Activated CD4-positive, alpha-beta memory T cell treated with anti-CD3 and anti-CD28 coated beads for 36 hours (primary cell): ENCODE measurements at regions not wholly inside any gene's neighbourhood (a gene's known extent, or its start where the extent isn't known, plus 50 kb on each side); places are given as distances from the start of the nearest gene placed in this dataset.

Experiments used
- CTCF ChIA-PET: fragments of 350-600 bp; sonication (Branson Sonifier 250); formaldehyde crosslinking; loops from one replicate; lab custom pipeline; 2021; ENCODE audit warnings: antibody characterized with exemption, inconsistent platforms; lab: Charles Lee
- POLR2A ChIA-PET: fragments of 350-600 bp; sonication (Branson Sonifier 250); formaldehyde crosslinking; loops from one replicate; lab custom pipeline; 2021; ENCODE audit warnings: antibody characterized with exemption; lab: Charles Lee
- DNase-seq: peaks from one replicate; pipeline ENCODE4 v3.0.0-alpha.2; 2020
- H3K27ac Mint-ChIP-seq: one replicate; pipeline ENCODE4 v1.8.0; 2021; ENCODE audit warnings: mixed read lengths
- H3K27me3 Mint-ChIP-seq: one replicate; pipeline ENCODE4 v1.8.0; 2021; ENCODE audit warnings: mixed read lengths
- H3K36me3 Mint-ChIP-seq: one replicate; pipeline ENCODE4 v1.8.0; 2021; ENCODE audit warnings: mixed read lengths
- H3K4me1 Mint-ChIP-seq: one replicate; pipeline ENCODE4 v1.8.0; 2021; ENCODE audit warnings: low read depth, mixed read lengths
- H3K4me3 Mint-ChIP-seq: one replicate; pipeline ENCODE4 v1.8.0; 2021; ENCODE audit warnings: mild to moderate bottlenecking, mixed read lengths
- H3K9me3 Mint-ChIP-seq: one replicate; pipeline ENCODE4 v1.8.0; 2021; ENCODE audit warnings: mixed read lengths
- intact Hi-C: fragments of 100-400 bp; cut with micrococcal nuclease; formaldehyde crosslinking; loops from one replicate; pipeline ENCODE4 v1.15.1; 2023

DNA sequence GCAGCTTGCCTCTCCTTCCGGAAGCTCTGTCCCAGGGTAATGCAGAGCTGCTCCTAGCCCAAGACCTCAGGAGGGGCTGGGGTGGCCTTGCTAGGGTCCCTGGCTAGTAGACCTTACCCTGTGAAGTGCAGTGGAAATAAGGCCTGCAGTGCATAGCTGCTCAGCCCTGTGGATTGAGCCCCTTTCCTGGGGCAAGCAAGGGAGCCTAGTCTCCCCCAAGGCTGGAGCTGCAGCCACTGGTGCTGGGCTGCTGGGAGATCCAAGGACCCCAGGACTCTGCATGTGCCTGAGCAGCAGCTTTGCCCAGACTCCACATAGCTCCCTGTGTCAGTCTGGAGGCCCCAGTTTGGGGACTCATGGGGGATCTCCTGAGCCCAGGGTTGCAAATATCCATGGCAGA is 57.9 kb downstream of the FANCF start:
- no peak for DNase-seq
- intact Hi-C loops = no loop called here
- ChIA-PET POLR2A (no interaction called here), CTCF (no interaction called here)
- Mint-ChIP-seq H3K9me3 (no peaks in the 10 kb centered on the region), H3K27me3 (peaks cover 17% of the 10 kb centered on the region), H3K4me1 (no peaks in the 10 kb centered on the region), H3K4me3 (no peak overlapping the region), H3K36me3 (no peaks in the 10 kb centered on the region), H3K27ac (no peak overlapping the region)

DNA sequence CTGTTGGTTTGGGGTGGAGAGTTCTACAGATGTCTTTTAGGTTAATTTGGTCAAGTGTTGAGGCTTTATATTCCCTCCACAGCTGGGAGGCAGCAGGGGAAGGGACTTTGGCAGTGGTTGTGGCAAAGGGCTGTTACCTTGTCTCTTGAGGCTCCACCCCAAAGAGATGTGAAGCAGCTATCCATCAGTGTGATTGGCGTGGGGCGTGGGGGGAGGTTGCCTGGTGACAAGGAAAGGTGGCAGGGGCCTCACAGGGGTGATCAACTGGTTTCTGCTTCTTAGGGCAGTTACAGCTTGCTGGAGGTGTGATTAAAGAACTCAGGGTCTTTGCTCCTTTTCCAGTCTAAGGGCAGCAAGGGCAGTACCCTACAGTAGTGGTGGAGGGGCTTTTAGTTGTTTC is 59.3 kb downstream of the FANCF start:
- no peak overlapping the region for H3K4me3 Mint-ChIP-seq
- no peak for DNase-seq
- POLR2A ChIA-PET = no interaction called here
- CTCF ChIA-PET = interaction anchor here (1.1 kb wide), 1 partner anchor 26 kb away, joined by 3 read pairs; no protein-coding TSS in a partner anchor
- no peaks in the 10 kb centered on the region for H3K4me1 Mint-ChIP-seq
- H3K27me3 Mint-ChIP-seq = peaks cover 13% of the 10 kb centered on the region
- H3K36me3 Mint-ChIP-seq = no peaks in the 10 kb centered on the region
- no peaks in the 10 kb centered on the region for H3K9me3 Mint-ChIP-seq
- no peak overlapping the region for H3K27ac Mint-ChIP-seq
- intact Hi-C loops = no loop called here

DNA sequence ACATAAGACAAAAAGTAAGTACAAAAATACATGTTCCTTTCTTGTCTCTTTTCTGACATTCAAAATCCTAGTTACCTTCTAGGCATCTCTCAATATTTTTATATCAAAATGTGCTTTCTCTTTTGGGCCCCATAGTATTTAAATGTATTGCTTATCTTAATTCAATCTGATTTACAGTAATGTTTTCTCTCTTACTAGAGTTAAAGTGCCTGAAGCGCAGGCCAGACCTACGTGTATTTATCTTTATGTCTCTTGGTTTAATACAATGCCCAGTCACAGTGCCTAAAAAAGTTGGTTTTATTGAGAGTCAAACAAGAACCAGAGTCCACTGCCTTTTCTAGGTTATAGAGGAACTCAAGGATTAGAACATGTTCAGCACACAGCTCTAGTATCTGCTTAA is 64.3 kb downstream of the FANCF start:
- Mint-ChIP-seq H3K9me3 (no peaks in the 10 kb centered on the region), H3K36me3 (no peaks in the 10 kb centered on the region), H3K27ac (no peak overlapping the region), H3K4me3 (no peak overlapping the region), H3K27me3 (peaks cover 6% of the 10 kb centered on the region), H3K4me1 (no peaks in the 10 kb centered on the region)
- ChIA-PET POLR2A (no interaction called here), CTCF (no interaction called here)
- DNase-seq = no peak
- intact Hi-C loops = no loop called here

DNA sequence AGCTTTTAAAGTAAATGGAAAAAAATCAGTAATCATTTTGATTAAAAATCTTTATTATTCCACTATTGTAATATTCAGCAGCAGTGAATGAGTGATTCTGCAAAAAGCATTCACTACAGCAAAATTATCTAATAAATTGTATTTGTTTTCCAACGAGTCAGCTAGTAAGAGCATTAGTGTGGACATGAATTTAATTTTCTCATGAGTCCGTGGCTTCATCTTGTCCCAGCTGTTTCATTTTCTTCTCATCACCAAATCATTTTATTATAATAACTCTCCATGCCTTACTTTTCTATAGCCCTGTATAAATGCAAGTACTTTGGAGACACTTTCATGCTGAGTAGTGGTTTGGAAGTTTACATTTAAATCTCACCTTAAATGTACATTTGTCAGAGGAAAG is 66.2 kb downstream of the FANCF start:
- H3K27me3 Mint-ChIP-seq = peaks cover 1% of the 10 kb centered on the region
- intact Hi-C loops = loop anchor here (10.0 kb wide), 1 partner anchor 225 kb away; the partner anchor contains the start of gene SLC17A6
- H3K4me3 Mint-ChIP-seq = no peak overlapping the region
- H3K4me1 Mint-ChIP-seq = no peaks in the 10 kb centered on the region
- H3K27ac Mint-ChIP-seq = no peak overlapping the region
- DNase-seq = no peak
- H3K9me3 Mint-ChIP-seq = no peaks in the 10 kb centered on the region
- H3K36me3 Mint-ChIP-seq = no peaks in the 10 kb centered on the region
- POLR2A ChIA-PET = no interaction called here
- CTCF ChIA-PET = interaction anchor here (0.6 kb wide), 1 partner anchor 10 kb away, joined by 3 read pairs; no protein-coding TSS in a partner anchor

DNA sequence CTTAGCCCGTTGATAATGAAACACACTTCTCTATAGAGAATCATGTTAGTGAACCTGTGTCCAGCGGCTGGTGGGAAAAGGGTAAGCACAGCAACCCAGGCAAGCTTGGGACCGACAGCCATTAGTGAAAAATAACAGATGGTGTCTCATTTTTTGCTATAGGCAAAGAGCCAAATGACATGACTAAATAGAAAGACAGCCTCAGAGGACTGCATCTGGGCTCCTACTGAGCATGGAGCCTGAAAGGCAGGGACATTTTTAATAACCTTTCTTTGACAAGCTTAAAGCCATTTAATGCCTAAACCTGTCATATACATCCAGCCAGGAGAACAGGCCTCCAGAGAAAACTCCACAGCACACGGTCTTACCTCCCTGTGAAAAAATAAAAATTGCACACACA is 67.0 kb downstream of the FANCF start:
- CTCF ChIA-PET = interaction anchor here (0.6 kb wide), 1 partner anchor 9 kb away, joined by 3 read pairs; no protein-coding TSS in a partner anchor
- H3K4me1 Mint-ChIP-seq = no peaks in the 10 kb centered on the region
- H3K27me3 Mint-ChIP-seq = peaks cover 2% of the 10 kb centered on the region

DNA sequence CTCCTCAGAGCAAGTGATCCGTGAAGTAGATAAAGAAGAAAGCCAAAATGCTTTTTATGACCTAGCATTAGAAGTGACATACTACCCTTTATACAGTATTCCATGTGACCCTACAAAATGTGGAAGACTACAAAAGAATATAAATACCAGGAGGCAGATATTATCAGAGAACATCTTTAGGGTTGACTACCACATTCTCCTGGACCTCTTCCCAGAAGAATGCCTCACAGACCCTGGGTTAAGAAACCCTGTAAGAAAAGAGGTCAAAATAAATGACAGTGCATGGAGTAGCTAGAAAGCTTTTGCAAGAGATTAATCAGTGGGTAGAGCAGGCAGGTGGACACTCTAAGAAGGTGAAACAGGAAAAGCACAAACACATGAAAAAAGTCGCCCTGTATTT is 69.2 kb downstream of the FANCF start:
- intact Hi-C loops = loop anchor here (10.0 kb wide), 1 partner anchor 222 kb away; the partner anchor contains the start of gene SLC17A6
- peaks cover 7% of the 10 kb centered on the region for H3K27me3 Mint-ChIP-seq
- H3K4me3 Mint-ChIP-seq = no peak overlapping the region
- H3K9me3 Mint-ChIP-seq = no peaks in the 10 kb centered on the region
- DNase-seq = no peak
- no peaks in the 10 kb centered on the region for H3K4me1 Mint-ChIP-seq
- CTCF ChIA-PET = no interaction called here
- H3K36me3 Mint-ChIP-seq = no peaks in the 10 kb centered on the region
- H3K27ac Mint-ChIP-seq = no peak overlapping the region
- POLR2A ChIA-PET = no interaction called here

More for the DNA sequence above, 67.0 kb downstream of the FANCF start:
- POLR2A ChIA-PET = no interaction called here
- no peak overlapping the region for H3K27ac Mint-ChIP-seq
- intact Hi-C loops = loop anchor here (10.0 kb wide), 1 partner anchor 224 kb away; the partner anchor contains the start of gene SLC17A6
- no peak for DNase-seq
- no peak overlapping the region for H3K4me3 Mint-ChIP-seq
- H3K9me3 Mint-ChIP-seq = no peaks in the 10 kb centered on the region
- no peaks in the 10 kb centered on the region for H3K36me3 Mint-ChIP-seq

DNA sequence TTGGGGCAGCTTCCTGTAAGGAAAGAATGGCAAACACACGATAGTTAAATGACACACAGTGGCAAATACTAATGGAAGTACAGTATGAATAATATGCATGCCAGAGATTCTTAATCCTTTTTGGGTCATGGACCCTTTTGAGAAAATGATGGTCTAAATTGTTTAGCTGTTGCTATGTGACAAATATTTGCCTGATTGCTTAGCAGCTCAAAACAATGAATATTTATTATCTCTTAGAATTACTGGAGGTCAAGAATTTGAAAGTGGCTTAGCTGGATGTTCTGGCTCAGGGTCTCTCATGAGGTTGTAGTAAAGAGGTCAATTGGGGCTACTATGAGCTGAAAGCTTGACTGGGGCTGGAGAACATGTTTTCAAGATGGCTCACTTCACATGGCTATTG is 69.7 kb downstream of the FANCF start:
- no peak overlapping the region for H3K27ac Mint-ChIP-seq
- ChIA-PET POLR2A (no interaction called here), CTCF (no interaction called here)
- H3K4me1 Mint-ChIP-seq = no peaks in the 10 kb centered on the region
- intact Hi-C loops = loop anchor here (10.0 kb wide), 1 partner anchor 221 kb away; the partner anchor contains the start of gene SLC17A6
- peaks cover 7% of the 10 kb centered on the region for H3K27me3 Mint-ChIP-seq
- no peaks in the 10 kb centered on the region for H3K9me3 Mint-ChIP-seq
- DNase-seq = no peak
- no peaks in the 10 kb centered on the region for H3K36me3 Mint-ChIP-seq
- H3K4me3 Mint-ChIP-seq = no peak overlapping the region

DNA sequence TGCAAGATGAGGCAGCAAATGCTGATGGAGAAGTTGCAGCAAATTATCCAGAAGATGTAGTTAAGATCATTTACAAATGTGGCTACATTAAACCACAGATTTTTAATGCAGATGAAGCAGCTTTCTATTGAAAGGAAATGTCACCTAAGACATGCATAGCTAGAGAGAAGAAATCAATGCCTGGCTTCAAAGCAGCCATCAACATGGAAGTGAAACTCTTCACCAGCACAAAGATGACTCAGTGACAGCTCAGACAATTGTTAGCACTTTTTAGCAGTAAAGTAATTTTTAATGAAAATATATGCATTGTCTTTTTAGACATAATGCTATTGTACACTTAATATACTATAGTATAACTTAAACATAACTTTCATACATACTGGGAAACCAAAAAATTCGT is 71.4 kb downstream of the FANCF start:
- no peaks in the 10 kb centered on the region for H3K9me3 Mint-ChIP-seq
- H3K27me3 Mint-ChIP-seq = peaks cover 7% of the 10 kb centered on the region
- no peak overlapping the region for H3K27ac Mint-ChIP-seq
- CTCF ChIA-PET = no interaction called here
- no peak for DNase-seq
- POLR2A ChIA-PET = no interaction called here
- no peaks in the 10 kb centered on the region for H3K36me3 Mint-ChIP-seq
- intact Hi-C loops = loop anchor here (10.0 kb wide), 1 partner anchor 219 kb away; the partner anchor contains the start of gene SLC17A6
- no peaks in the 10 kb centered on the region for H3K4me1 Mint-ChIP-seq
- H3K4me3 Mint-ChIP-seq = no peak overlapping the region

DNA sequence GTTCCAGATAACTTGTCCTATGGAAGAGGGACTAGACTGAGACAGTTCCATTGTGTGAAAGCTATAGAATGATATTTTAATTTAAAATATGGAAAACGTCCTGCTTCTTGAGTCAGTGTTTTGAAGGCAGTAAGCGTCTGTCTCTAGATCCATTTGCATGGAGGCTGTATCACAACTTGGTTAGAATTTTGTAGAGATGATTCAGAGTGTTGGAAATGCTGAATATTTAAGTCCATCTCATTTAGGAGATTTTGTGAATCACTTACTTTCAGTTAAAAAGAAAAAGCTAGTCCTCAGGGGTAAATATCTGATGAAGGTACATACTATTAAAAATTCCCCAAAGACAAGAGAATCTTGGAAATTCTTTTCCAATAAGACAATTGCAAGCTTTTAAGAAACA is 72.7 kb downstream of the FANCF start:
- no peaks in the 10 kb centered on the region for H3K9me3 Mint-ChIP-seq
- H3K27me3 Mint-ChIP-seq = peaks cover 7% of the 10 kb centered on the region
- no peak overlapping the region for H3K27ac Mint-ChIP-seq
- ChIA-PET CTCF (no interaction called here), POLR2A (no interaction called here)
- DNase-seq = no peak
- no peak overlapping the region for H3K4me3 Mint-ChIP-seq
- H3K4me1 Mint-ChIP-seq = no peaks in the 10 kb centered on the region
- intact Hi-C loops = loop anchor here (10.0 kb wide), 1 partner anchor 218 kb away; the partner anchor contains the start of gene SLC17A6
- H3K36me3 Mint-ChIP-seq = no peaks in the 10 kb centered on the region

DNA sequence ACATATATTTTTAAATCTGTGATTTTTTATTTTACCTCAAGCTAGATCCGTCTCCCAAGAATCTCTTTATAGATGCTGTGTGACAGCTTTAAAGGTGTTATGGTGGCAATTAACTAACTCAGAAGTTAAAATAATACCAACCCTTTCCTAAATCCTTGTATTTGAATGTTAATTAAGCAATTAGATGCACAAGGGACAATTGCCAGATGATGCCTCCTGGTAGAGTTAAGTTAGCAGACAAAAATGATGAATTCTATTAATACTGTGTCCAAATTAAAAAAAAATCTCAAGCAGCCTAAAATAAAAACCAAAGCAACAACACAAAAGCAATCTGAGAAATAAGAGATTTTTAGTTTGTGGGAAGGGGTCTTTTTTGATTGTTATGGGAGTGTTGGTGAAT is 78.9 kb downstream of the FANCF start:
- Mint-ChIP-seq H3K4me3 (no peak overlapping the region), H3K9me3 (no peaks in the 10 kb centered on the region), H3K27me3 (no peaks in the 10 kb centered on the region), H3K36me3 (no peaks in the 10 kb centered on the region), H3K4me1 (no peaks in the 10 kb centered on the region), H3K27ac (no peak overlapping the region)
- intact Hi-C loops = no loop called here
- ChIA-PET POLR2A (no interaction called here), CTCF (no interaction called here)
- no peak for DNase-seq

DNA sequence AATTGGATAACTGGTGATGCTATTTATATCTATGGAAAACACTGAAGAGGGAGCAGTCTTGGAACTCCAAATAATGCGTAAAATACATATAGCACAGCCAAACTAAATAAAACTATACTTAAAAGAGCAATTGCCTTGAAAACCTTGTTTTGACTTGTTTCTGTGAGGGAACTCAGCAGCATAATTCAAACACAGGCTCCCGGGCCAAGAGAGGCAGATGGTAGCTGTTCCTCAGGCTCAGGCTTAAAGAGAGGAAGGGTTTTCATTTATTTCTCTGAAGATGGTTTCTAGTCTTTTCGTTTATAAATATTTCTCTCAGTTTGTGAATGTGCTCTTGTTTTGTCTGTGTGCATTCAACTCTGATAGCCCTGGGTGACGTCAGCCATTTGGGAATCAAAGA is 82.4 kb downstream of the FANCF start:
- DNase-seq = no peak
- H3K27me3 Mint-ChIP-seq = peaks cover 4% of the 10 kb centered on the region
- POLR2A ChIA-PET = no interaction called here
- H3K27ac Mint-ChIP-seq = no peak overlapping the region
- no peaks in the 10 kb centered on the region for H3K4me1 Mint-ChIP-seq
- intact Hi-C loops = no loop called here
- CTCF ChIA-PET = no interaction called here
- no peaks in the 10 kb centered on the region for H3K9me3 Mint-ChIP-seq
- no peaks in the 10 kb centered on the region for H3K36me3 Mint-ChIP-seq
- no peak overlapping the region for H3K4me3 Mint-ChIP-seq

DNA sequence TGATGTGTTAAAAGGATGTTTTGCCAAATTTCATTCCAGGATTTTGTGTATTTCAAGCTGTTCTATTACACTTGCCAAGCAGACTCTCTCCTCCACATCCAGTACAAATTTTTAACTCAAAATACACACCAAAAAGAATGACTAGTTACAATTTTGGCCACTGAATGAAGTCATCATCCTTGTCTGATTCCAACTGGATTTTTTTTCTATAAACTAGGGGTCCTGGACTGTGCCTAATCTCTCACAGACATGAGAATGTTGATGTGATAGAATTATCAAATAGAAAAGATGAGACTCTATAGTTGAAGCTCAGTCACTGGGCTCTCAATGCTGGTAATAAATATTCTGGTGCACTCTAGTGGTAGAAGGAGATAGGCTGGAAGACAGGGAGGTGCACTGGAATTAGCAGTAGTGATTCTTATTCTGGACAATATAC is 85.8 kb downstream of the FANCF start:
- intact Hi-C loops = no loop called here
- ChIA-PET CTCF (interaction anchor here (1.1 kb wide), 1 partner anchor 27 kb away, joined by 3 read pairs; no protein-coding TSS in a partner anchor), POLR2A (no interaction called here)
- no peaks in the 10 kb centered on the region for H3K4me1 Mint-ChIP-seq
- H3K4me3 Mint-ChIP-seq = no peak overlapping the region
- no peaks in the 10 kb centered on the region for H3K36me3 Mint-ChIP-seq
- H3K9me3 Mint-ChIP-seq = no peaks in the 10 kb centered on the region
- DNase-seq = no peak
- peaks cover 9% of the 10 kb centered on the region for H3K27me3 Mint-ChIP-seq
- no peak overlapping the region for H3K27ac Mint-ChIP-seq

DNA sequence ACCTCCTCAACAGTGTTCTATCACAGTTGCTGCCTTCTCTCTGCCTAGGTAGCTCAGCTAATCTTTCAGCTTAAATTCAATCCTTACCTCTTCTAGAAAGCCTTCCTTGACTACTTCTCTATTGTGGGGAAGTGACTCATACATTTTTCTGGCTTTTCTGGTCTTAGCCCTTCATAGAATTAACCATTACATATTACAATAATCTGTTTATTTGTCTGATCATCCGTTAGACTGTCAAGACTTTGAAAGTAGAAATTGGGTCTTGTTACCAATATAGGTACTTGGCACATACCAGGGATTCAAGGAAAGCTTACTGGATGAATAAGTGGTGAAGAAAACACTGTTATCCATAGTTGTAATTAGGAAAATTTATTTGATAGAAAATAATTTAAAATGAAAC is 89.6 kb downstream of the FANCF start:
- no peak for DNase-seq
- no peak overlapping the region for H3K4me3 Mint-ChIP-seq
- no peaks in the 10 kb centered on the region for H3K36me3 Mint-ChIP-seq
- H3K9me3 Mint-ChIP-seq = no peaks in the 10 kb centered on the region
- ChIA-PET POLR2A (no interaction called here), CTCF (no interaction called here)
- no peak overlapping the region for H3K27ac Mint-ChIP-seq
- H3K4me1 Mint-ChIP-seq = no peaks in the 10 kb centered on the region
- intact Hi-C loops = no loop called here
- peaks cover 9% of the 10 kb centered on the region for H3K27me3 Mint-ChIP-seq
